ENCODE measurements at regions not wholly inside any gene's neighbourhood (a gene's known extent, or its start where the extent isn't known, plus 50 kb on each side); places are given as distances from the start of the nearest gene placed in this dataset.

DNA sequence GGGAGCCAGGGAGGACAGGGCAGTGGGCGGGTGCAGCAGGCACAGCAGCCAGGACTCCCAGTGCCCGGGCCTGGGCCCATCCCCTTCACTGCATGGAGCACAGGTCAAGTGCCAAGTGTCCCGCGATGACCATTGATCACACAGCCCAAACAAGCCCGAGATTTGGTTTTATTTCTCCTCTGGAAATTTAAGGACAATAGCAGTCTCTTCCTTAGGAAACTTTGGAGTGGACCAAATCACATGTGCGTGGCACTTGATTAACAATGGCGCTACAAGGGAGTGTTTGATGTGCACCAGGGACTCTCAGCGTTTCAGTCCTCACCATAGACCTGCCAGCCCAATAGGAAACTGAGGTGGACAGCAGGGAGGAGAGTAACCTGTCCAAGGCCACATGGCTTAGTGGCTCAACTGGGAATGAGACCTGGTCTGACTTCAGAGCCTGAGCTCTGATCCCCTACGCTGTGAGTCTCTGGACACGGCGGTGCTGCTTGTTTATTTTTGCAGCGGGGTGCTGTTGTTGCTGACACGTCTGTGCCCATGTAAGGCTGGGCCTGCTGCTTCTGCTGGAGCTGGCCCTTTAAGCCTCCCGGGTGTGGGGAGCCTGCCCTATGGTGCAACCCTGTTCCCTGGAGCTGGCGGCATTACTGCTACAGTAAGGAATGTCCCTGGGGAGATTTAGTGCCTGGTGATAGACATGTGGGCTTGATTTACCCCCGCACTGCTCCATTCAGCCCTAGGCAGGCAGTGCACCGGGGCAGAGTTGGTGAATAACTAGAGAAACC, 194.2 kb downstream of the INHBB start:
- TF ChIP-seq, protein P1, sequence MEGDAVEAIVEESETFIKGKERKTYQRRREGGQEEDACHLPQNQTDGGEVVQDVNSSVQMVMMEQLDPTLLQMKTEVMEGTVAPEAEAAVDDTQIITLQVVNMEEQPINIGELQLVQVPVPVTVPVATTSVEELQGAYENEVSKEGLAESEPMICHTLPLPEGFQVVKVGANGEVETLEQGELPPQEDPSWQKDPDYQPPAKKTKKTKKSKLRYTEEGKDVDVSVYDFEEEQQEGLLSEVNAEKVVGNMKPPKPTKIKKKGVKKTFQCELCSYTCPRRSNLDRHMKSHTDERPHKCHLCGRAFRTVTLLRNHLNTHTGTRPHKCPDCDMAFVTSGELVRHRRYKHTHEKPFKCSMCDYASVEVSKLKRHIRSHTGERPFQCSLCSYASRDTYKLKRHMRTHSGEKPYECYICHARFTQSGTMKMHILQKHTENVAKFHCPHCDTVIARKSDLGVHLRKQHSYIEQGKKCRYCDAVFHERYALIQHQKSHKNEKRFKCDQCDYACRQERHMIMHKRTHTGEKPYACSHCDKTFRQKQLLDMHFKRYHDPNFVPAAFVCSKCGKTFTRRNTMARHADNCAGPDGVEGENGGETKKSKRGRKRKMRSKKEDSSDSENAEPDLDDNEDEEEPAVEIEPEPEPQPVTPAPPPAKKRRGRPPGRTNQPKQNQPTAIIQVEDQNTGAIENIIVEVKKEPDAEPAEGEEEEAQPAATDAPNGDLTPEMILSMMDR (IDR thresholded peaks at IDR 0.05; ENCODE audit: low read length), result no peak
- no peak for TF ChIP-seq EZH2 (optimal IDR thresholded peaks at IDR 0.05; ENCODE audit: low read depth, low read length)
- no peak for TF ChIP-seq EZH2phosphoT487 (IDR thresholded peaks at IDR 0.05; ENCODE audit: low read length)

All from MM.1S (cell line).